Astrocyte (in vitro differentiated cells and primary cell): ENCODE measurements at regions not wholly inside any gene's neighbourhood (a gene's known extent, or its start where the extent isn't known, plus 50 kb on each side); places are given as distances from the start of the nearest gene placed in this dataset.

Experiments
- DNase-seq: peaks from one replicate; pipeline ENCODE4 v3.0.0-alpha.2; 2010; ENCODE audit warnings: low read depth
- FAIRE-seq: peaks from 2 replicates; lab custom pipeline; 2011; peaks lifted over from hg19 to GRCh38; lab: Jason Lieb, UNC
- H2AFZ ChIP-seq: 2 replicates; pipeline ENCODE4 v1.6.0; 2012; ENCODE audit warnings: low read depth, low read length, inconsistent platforms
- H3K27ac ChIP-seq: 2 replicates; pipeline ENCODE4 v1.5.1; 2011; ENCODE audit warnings: low read depth, low read length, inconsistent platforms
- H3K27me3 ChIP-seq: 2 replicates; pipeline ENCODE4 v1.6.0; 2011; ENCODE audit warnings: low read length, inconsistent platforms; ENCODE audit not compliant: insufficient read depth
- H3K36me3 ChIP-seq: 2 replicates; pipeline ENCODE4 v1.5.1; 2011; ENCODE audit warnings: low read length, inconsistent platforms; ENCODE audit not compliant: insufficient read depth
- H3K4me1 ChIP-seq: 2 replicates; pipeline ENCODE4 v1.5.1; 2011; ENCODE audit warnings: low read length, inconsistent platforms; ENCODE audit not compliant: insufficient read depth
- H3K4me2 ChIP-seq: 2 replicates; pipeline ENCODE4 v1.6.0; 2012; ENCODE audit warnings: low read length, inconsistent platforms
- H3K4me3 ChIP-seq: 2 replicates; pipeline ENCODE4 v1.5.1; 2011; ENCODE audit warnings: low read depth, mild to moderate bottlenecking, low read length, inconsistent platforms; ENCODE audit not compliant: insufficient read depth
- H3K79me2 ChIP-seq: 2 replicates; pipeline ENCODE4 v1.6.0; 2012; ENCODE audit warnings: mild to moderate bottlenecking, low read length, inconsistent platforms; ENCODE audit not compliant: insufficient read depth
- H3K9ac ChIP-seq: 2 replicates; pipeline ENCODE4 v1.6.0; 2012; ENCODE audit warnings: mild to moderate bottlenecking, low read length, inconsistent platforms
- H3K9me3 ChIP-seq: 2 replicates; pipeline ENCODE4 v1.5.1; 2012; ENCODE audit warnings: low read depth, mild to moderate bottlenecking, low read length, inconsistent platforms; ENCODE audit not compliant: insufficient read depth
- H4K20me1 ChIP-seq: 2 replicates; pipeline ENCODE4 v1.6.0; 2012; ENCODE audit warnings: low read length, inconsistent platforms; ENCODE audit not compliant: insufficient read depth
- H3K27ac Mint-ChIP-seq: one replicate; pipeline ENCODE4 v1.8.0; 2021; ENCODE audit warnings: mild to moderate bottlenecking, mixed read lengths; ENCODE audit not compliant: unreplicated experiment
- H3K27me3 Mint-ChIP-seq: one replicate; pipeline ENCODE4 v1.8.0; 2021; ENCODE audit warnings: low read depth, mixed read lengths; ENCODE audit not compliant: unreplicated experiment
- H3K36me3 Mint-ChIP-seq: one replicate; pipeline ENCODE4 v1.8.0; 2021; ENCODE audit warnings: low read depth, mixed read lengths; ENCODE audit not compliant: unreplicated experiment
- H3K4me1 Mint-ChIP-seq: one replicate; pipeline ENCODE4 v1.8.0; 2021; ENCODE audit warnings: low read depth, mixed read lengths; ENCODE audit not compliant: unreplicated experiment
- H3K4me3 Mint-ChIP-seq: one replicate; pipeline ENCODE4 v1.8.0; 2021; ENCODE audit warnings: mild to moderate bottlenecking, moderate library complexity, mixed read lengths; ENCODE audit not compliant: unreplicated experiment
- H3K9me3 Mint-ChIP-seq: one replicate; pipeline ENCODE4 v1.8.0; 2021; ENCODE audit warnings: mild to moderate bottlenecking, mixed read lengths; ENCODE audit not compliant: unreplicated experiment
- EZH2 ChIP-seq: IDR thresholded peaks from 2 replicates; pipeline ENCODE4 v1.6.1; 2012; ENCODE audit warnings: mild to moderate bottlenecking, low read length, inconsistent platforms; ENCODE audit not compliant: insufficient read depth
- TF ChIP-seq, protein P1 (sequence below): IDR thresholded peaks from 2 replicates; pipeline ENCODE4 v1.5.1; 2011; ENCODE audit warnings: low read depth, mild to moderate bottlenecking, inconsistent platforms, low read length, moderate library complexity; ENCODE audit not compliant: insufficient read depth

DNA sequence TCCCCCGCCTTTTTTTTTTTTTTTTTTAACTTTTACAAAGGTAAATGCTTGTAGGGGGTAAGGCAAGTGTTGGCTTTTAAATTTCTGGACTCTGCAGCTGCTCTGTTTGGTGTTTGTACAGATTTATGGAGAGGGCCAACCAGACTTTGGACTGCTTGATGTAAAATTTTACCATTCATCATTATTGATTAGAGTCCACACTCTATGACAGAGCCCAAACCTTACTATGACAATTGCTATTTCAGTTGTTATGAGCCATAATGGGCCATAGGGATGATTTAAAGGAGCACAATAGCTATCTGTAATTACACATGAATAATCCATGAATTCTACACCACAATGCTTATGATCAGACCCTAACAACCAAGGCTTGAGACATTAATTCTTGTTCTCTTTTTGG, 867.2 kb downstream of the NR2F1-AS1 start:
- Histone ChIP-seq H3K27ac (no peak overlapping the region), H3K4me2 (no peak overlapping the region), H3K27me3 (no peaks in the 10 kb centered on the region), H3K4me3 (no peak overlapping the region), H4K20me1 (no peaks in the 10 kb centered on the region), H3K79me2 (no peaks in the 10 kb centered on the region), H3K9me3 (no peaks in the 10 kb centered on the region), H2AFZ (no peak overlapping the region), H3K9ac (no peak overlapping the region), H3K4me1 (no peaks in the 10 kb centered on the region), H3K36me3 (no peaks in the 10 kb centered on the region)
- Mint-ChIP-seq H3K9me3 (no peaks in the 10 kb centered on the region), H3K36me3 (no peaks in the 10 kb centered on the region), H3K4me1 (peaks cover 3% of the 10 kb centered on the region), H3K4me3 (no peak overlapping the region), H3K27ac (no peak overlapping the region), H3K27me3 (no peaks in the 10 kb centered on the region)
- DNase-seq (no peak), FAIRE-seq (no peak)
- TF ChIP-seq EZH2 = no peak
- TF ChIP-seq, protein P1, sequence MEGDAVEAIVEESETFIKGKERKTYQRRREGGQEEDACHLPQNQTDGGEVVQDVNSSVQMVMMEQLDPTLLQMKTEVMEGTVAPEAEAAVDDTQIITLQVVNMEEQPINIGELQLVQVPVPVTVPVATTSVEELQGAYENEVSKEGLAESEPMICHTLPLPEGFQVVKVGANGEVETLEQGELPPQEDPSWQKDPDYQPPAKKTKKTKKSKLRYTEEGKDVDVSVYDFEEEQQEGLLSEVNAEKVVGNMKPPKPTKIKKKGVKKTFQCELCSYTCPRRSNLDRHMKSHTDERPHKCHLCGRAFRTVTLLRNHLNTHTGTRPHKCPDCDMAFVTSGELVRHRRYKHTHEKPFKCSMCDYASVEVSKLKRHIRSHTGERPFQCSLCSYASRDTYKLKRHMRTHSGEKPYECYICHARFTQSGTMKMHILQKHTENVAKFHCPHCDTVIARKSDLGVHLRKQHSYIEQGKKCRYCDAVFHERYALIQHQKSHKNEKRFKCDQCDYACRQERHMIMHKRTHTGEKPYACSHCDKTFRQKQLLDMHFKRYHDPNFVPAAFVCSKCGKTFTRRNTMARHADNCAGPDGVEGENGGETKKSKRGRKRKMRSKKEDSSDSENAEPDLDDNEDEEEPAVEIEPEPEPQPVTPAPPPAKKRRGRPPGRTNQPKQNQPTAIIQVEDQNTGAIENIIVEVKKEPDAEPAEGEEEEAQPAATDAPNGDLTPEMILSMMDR = no peak

DNA sequence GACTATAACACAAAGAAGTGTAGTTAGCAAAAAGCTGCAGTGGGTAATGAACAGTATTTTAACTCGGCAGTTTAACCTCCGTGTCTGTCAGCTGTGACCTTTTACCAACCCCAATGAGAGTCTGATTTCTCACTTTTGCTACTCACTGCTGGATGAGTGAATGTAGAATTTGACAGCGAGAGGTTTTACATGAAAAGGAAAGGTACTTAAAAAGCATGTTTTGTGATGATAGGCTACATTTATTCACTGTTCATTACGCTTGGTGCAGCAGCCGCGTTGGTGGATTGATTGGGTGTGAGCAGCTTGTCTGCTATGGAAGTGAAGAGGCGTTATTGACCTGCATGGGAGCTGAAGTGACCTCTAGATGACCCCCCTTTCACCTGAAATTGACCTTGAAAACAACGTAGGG, 867.7 kb downstream of the NR2F1-AS1 start:
- Mint-ChIP-seq H3K27me3 (no peaks in the 10 kb centered on the region), H3K9me3 (no peaks in the 10 kb centered on the region), H3K4me3 (no peak overlapping the region), H3K4me1 (peaks cover 3% of the 10 kb centered on the region), H3K36me3 (no peaks in the 10 kb centered on the region), H3K27ac (no peak overlapping the region)
- Histone ChIP-seq H3K36me3 (no peaks in the 10 kb centered on the region), H3K9ac (no peak overlapping the region), H3K79me2 (no peaks in the 10 kb centered on the region), H3K9me3 (no peaks in the 10 kb centered on the region), H4K20me1 (no peaks in the 10 kb centered on the region), H3K4me1 (no peaks in the 10 kb centered on the region), H3K4me2 (no peak overlapping the region), H2AFZ (no peak overlapping the region), H3K27me3 (no peaks in the 10 kb centered on the region), H3K27ac (no peak overlapping the region), H3K4me3 (no peak overlapping the region)
- TF ChIP-seq EZH2 = no peak
- TF ChIP-seq, protein P1 = no peak
- no peak for DNase-seq
- FAIRE-seq = no peak

DNA sequence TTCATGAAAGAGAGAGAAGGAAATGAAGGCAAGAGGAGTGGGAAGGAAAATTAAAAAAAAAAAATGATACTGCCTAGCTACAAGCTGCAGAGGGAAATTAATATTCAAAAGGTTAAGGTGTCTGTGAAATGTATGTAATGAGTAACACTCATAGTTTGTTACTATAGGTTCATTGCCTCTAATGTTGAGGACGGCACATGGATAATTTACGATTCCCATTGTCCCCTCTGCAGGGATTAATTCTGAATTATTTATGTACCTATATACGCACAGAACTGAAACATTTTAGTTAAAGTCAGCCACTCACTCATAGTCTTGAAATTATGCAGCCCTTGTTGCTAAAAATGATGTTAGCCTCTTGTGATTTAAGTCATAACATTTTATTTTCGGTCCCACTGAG, 869.1 kb downstream of the NR2F1-AS1 start:
- no peak overlapping the region for H3K27ac Mint-ChIP-seq
- Histone ChIP-seq H4K20me1 (no peaks in the 10 kb centered on the region), H3K4me1 (no peaks in the 10 kb centered on the region), H3K4me3 (no peak overlapping the region), H2AFZ (no peak overlapping the region), H3K27ac (no peak overlapping the region), H3K36me3 (no peaks in the 10 kb centered on the region), H3K9me3 (no peaks in the 10 kb centered on the region), H3K27me3 (no peaks in the 10 kb centered on the region), H3K4me2 (no peak overlapping the region), H3K9ac (no peak overlapping the region), H3K79me2 (no peaks in the 10 kb centered on the region)
- no peaks in the 10 kb centered on the region for H3K36me3 Mint-ChIP-seq
- no peaks in the 10 kb centered on the region for H3K9me3 Mint-ChIP-seq
- no peak for DNase-seq
- H3K4me1 Mint-ChIP-seq = no peaks in the 10 kb centered on the region
- FAIRE-seq = no peak
- H3K4me3 Mint-ChIP-seq = no peak overlapping the region
- no peaks in the 10 kb centered on the region for H3K27me3 Mint-ChIP-seq
- TF ChIP-seq EZH2 = no peak
- TF ChIP-seq, protein P1 = no peak
